ENCODE measurements at regions not wholly inside any gene's neighbourhood (a gene's known extent, or its start where the extent isn't known, plus 50 kb on each side); places are given as distances from the start of the nearest gene placed in this dataset.

- no peak overlapping the region for H3K27ac ChIP-seq (ENCODE audit: low read length)
- TF ChIP-seq POLR2AphosphoS5 (IDR thresholded peaks at IDR 0.05) (no peak), RAD21 (conservative IDR thresholded peaks at IDR 0.05) (no peak), SMC3 (conservative IDR thresholded peaks at IDR 0.05; ENCODE audit: poor library complexity) (no peak), TAF1 (IDR thresholded peaks at IDR 0.05; ENCODE audit: low read depth) (no peak), EZH2 (IDR thresholded peaks at IDR 0.05; ENCODE audit: borderline replicate concordance, insufficient read depth, low read length, poor library complexity, severe bottlenecking) (no peak), MXI1 (conservative IDR thresholded peaks at IDR 0.05; ENCODE audit: poor library complexity, severe bottlenecking) (no peak), CTCF (IDR thresholded peaks at IDR 0.05; ENCODE audit: poor library complexity, severe bottlenecking) (no peak), EP300 (conservative IDR thresholded peaks at IDR 0.05; ENCODE audit: poor library complexity, severe bottlenecking) (no peak)
- TF ChIP-seq, protein P1, sequence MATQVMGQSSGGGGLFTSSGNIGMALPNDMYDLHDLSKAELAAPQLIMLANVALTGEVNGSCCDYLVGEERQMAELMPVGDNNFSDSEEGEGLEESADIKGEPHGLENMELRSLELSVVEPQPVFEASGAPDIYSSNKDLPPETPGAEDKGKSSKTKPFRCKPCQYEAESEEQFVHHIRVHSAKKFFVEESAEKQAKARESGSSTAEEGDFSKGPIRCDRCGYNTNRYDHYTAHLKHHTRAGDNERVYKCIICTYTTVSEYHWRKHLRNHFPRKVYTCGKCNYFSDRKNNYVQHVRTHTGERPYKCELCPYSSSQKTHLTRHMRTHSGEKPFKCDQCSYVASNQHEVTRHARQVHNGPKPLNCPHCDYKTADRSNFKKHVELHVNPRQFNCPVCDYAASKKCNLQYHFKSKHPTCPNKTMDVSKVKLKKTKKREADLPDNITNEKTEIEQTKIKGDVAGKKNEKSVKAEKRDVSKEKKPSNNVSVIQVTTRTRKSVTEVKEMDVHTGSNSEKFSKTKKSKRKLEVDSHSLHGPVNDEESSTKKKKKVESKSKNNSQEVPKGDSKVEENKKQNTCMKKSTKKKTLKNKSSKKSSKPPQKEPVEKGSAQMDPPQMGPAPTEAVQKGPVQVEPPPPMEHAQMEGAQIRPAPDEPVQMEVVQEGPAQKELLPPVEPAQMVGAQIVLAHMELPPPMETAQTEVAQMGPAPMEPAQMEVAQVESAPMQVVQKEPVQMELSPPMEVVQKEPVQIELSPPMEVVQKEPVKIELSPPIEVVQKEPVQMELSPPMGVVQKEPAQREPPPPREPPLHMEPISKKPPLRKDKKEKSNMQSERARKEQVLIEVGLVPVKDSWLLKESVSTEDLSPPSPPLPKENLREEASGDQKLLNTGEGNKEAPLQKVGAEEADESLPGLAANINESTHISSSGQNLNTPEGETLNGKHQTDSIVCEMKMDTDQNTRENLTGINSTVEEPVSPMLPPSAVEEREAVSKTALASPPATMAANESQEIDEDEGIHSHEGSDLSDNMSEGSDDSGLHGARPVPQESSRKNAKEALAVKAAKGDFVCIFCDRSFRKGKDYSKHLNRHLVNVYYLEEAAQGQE (IDR thresholded peaks at IDR 0.05; ENCODE audit: borderline replicate concordance): no peak
- H4K20me1 ChIP-seq (ENCODE audit: insufficient read depth): no peaks in the 10 kb centered on the region
- H3K79me2 ChIP-seq (replicated peaks; ENCODE audit: insufficient read depth, low read length): no peaks in the 10 kb centered on the region
- no peaks in the 10 kb centered on the region for H3K9me2 ChIP-seq (ENCODE audit: insufficient read depth, low read length)
- no peaks in the 10 kb centered on the region for H3K36me3 ChIP-seq (ENCODE audit: insufficient read depth, low read length)
- no peak overlapping the region for H3K9ac ChIP-seq (ENCODE audit: low read length)
- H3K4me3 ChIP-seq (ENCODE audit: low read length): no peak overlapping the region
- H3K9me3 ChIP-seq (ENCODE audit: low read length): no peaks in the 10 kb centered on the region
- H3K4me2 ChIP-seq (ENCODE audit: low read length): no peak overlapping the region
- H3K27me3 ChIP-seq (ENCODE audit: insufficient read depth, low read depth, low read length): no peaks in the 10 kb centered on the region
- H3F3A ChIP-seq (ENCODE audit: insufficient read depth, low read length, poor library complexity, severe bottlenecking): no peaks in the 10 kb centered on the region
- no peak overlapping the region for H2AFZ ChIP-seq (ENCODE audit: low read depth, low read length)
These were observed 64.6 kb upstream of the ARNT2 start for GRCh38 chr15:80339601-80340000.

DNA sequence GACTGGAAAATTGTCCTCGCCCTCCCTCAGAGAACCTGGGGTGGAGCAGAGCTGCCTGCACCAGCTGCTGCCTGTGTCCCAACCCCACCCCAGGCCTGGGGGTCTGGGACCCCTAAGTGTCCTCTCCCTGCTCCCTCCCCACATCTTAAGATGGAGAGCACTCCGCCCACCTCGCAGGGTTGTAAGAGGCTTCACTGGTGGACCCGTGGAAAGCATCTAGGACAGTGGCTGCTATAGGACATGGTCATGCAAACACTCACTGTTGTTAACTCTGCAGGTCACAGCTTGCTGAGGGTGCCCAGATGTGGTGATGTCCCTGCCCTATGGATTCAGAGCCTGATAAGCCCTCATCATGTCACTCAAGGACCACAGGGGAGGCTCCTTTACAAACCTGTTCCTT is 62.0 kb upstream of the ARNT2 start:
- Histone ChIP-seq H3K4me2 (ENCODE audit: low read length) (no peak overlapping the region), H3K27ac (ENCODE audit: low read length) (no peak overlapping the region), H4K20me1 (ENCODE audit: insufficient read depth) (no peaks in the 10 kb centered on the region), H3K9me3 (ENCODE audit: low read length) (no peaks in the 10 kb centered on the region), H3K36me3 (ENCODE audit: insufficient read depth, low read length) (no peaks in the 10 kb centered on the region), H3K27me3 (ENCODE audit: insufficient read depth, low read depth, low read length) (no peaks in the 10 kb centered on the region), H3K9me2 (ENCODE audit: insufficient read depth, low read length) (no peaks in the 10 kb centered on the region), H3K4me3 (ENCODE audit: low read length) (no peak overlapping the region), H2AFZ (ENCODE audit: low read depth, low read length) (no peak overlapping the region), H3K9ac (ENCODE audit: low read length) (no peak overlapping the region), H3K79me2 (replicated peaks; ENCODE audit: insufficient read depth, low read length) (no peaks in the 10 kb centered on the region), H3F3A (ENCODE audit: insufficient read depth, low read length, poor library complexity, severe bottlenecking) (no peaks in the 10 kb centered on the region)
- TF ChIP-seq TAF1 (IDR thresholded peaks at IDR 0.05; ENCODE audit: low read depth): no peak
- TF ChIP-seq, protein P1 (IDR thresholded peaks at IDR 0.05; ENCODE audit: borderline replicate concordance): no peak
- TF ChIP-seq MXI1 (conservative IDR thresholded peaks at IDR 0.05; ENCODE audit: poor library complexity, severe bottlenecking): no peak
- no peak for TF ChIP-seq POLR2AphosphoS5 (IDR thresholded peaks at IDR 0.05)
- no peak for TF ChIP-seq SMC3 (conservative IDR thresholded peaks at IDR 0.05; ENCODE audit: poor library complexity)
- no peak for TF ChIP-seq RAD21 (conservative IDR thresholded peaks at IDR 0.05)
- no peak for TF ChIP-seq EP300 (conservative IDR thresholded peaks at IDR 0.05; ENCODE audit: poor library complexity, severe bottlenecking)
- no peak for TF ChIP-seq EZH2 (IDR thresholded peaks at IDR 0.05; ENCODE audit: borderline replicate concordance, insufficient read depth, low read length, poor library complexity, severe bottlenecking)
- no peak for TF ChIP-seq CTCF (IDR thresholded peaks at IDR 0.05; ENCODE audit: poor library complexity, severe bottlenecking)

Data from neural cell (in vitro differentiated cells).